HG03442 (cell line): ENCODE measurements at regions not wholly inside any gene's neighbourhood (a gene's known extent, or its start where the extent isn't known, plus 50 kb on each side); places are given as distances from the start of the nearest gene placed in this dataset.

Experiments
- ATAC-seq: cut with Tn5 transposase; IDR thresholded peaks from one replicate; pipeline ENCODE4 v1.9.1; 2021; ENCODE audit warnings: mild to moderate bottlenecking, moderate library complexity; ENCODE audit not compliant: unreplicated experiment

DNA sequence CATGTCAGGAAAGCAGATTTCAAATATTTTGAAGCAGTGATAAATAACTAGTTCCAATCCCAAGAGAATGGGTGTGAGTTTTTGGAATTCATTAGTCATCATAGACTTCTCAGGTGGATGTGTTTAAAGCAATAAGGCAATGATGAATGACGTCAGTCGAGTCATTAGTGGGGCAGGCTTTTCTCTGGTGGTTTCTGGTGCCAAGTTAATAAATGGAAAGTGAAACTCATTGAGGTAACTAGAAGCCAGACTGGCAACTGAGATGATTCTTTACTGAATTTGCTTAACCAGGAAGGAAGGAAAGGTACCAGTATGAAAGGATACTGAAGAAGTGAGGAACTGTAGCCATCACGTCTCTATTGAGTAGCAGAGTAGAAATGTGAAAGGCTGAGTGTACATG, 311.0 kb downstream of the GPAM start:
- ATAC-seq, result no peak

DNA sequence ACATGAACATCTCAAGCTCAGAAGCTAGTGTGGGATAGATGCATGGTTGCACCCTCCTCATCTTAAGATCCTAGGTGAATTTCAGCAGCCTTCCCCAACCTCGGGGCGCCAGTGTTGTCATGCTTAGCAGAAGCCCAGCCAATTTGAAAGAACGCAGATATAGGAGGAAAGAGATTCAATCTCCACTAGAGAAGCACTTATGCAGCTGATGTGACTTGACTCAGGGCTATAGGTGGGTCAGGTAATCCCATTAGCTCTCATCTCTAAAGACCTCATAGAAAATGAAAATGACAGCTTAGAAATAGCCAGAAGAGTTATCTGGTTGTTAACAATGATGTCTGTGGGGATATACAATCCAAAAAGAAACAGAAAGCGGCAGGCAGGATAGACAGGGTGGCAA, 310.5 kb downstream of the GPAM start:
- no peak for ATAC-seq

DNA sequence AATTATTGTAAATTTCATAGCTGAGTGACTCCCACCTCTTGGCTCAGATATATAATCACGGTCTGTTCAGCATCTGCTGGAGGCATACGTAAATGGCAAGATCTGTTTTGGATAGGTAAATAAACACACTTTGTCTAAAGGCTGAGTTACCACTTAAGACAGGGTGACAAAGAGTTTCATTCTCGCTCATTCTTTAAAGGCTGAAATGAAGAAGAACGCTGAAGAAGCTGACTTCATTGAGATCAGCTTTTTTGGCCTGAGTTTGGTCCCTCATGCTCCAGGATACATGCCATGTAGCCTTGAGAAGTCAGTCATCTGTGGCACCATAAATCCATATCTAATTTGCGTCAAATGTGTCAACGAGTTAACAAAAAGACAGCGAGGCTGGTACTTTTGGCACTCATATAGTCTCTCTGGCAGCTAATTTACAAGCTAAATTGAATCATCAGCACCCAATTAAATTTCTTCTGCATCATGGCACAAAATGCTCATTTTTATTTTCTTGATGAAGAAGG, 309.9 kb downstream of the GPAM start:
- no peak for ATAC-seq

- no peak for ATAC-seq
These were observed 309.0 kb downstream of the GPAM start for GRCh38 chr10:111874576-111874975.

GRCh38 chr10:111875725-111876124, 307.8 kb downstream of the GPAM start:
- no peak for ATAC-seq

GRCh38 chr10:111877258-111877657, 306.3 kb downstream of the GPAM start:
- ATAC-seq, result no peak

- ATAC-seq, result no peak
These were observed 303.6 kb downstream of the GPAM start for GRCh38 chr10:111879969-111880368.

GRCh38 chr10:111885046-111885445, 298.5 kb downstream of the GPAM start:
- ATAC-seq, result no peak

DNA sequence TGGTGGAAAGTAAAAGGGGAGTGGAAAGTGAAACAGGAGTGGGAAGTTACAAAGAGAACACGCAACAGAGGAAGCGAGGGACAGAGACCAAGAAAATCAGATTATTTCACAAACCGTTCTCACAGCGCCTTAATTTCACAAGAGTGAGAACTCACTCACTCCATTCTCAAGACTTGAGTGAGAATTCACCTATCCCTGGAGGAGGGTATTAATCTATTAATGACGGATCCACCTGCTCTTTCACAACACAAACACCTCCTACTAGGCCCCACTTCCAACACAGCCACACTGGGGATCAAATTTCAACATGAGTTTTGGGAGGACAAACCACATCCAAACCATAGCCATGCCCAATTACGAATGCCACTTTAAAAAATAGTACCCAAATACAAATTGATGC, 297.6 kb downstream of the GPAM start:
- no peak for ATAC-seq

GRCh38 chr10:111887266-111887665, 296.3 kb downstream of the GPAM start:
- no peak for ATAC-seq

GRCh38 chr10:111890046-111890445, 293.5 kb downstream of the GPAM start:
- ATAC-seq, result no peak

DNA sequence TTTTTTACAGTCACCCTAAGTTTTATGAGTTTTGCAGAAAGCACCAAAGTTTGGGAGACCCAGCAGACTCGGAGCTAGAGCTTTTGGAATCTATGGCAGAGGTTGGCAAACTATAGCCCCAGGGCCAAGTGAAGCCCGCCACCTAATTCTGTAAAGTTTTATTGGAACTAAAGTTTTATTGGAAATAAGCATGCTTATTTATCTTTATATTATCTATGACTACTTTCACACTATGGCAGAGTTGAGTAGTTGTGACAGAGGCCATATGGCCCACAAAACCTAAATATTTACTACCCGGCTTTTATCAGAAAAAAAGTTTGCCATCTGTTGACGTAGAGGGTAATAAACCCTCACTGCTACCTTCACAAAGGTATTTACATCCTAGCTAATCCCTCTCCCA, 267.6 kb downstream of the GPAM start:
- no peak for ATAC-seq

DNA sequence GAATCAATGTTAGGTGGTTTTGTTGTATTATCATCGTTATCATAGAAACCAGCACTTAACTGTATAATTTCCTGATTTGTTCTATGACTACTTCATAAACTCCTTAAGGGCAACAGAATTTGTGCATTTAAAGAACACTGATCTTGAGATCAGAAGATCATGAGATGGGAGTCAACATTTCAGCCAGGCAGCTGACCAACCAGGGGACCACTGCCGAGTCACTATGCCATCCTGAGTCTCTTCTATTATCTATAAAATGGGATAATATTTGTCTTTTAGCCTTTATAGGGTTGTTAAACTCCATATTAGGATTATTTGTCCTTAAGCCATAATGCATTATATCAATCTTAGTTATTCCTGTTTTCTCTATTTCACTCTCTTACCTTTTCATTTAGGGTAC, 261.7 kb downstream of the GPAM start:
- ATAC-seq, result no peak

- no peak for ATAC-seq
These were observed 260.5 kb downstream of the GPAM start for GRCh38 chr10:111923032-111923431.

DNA sequence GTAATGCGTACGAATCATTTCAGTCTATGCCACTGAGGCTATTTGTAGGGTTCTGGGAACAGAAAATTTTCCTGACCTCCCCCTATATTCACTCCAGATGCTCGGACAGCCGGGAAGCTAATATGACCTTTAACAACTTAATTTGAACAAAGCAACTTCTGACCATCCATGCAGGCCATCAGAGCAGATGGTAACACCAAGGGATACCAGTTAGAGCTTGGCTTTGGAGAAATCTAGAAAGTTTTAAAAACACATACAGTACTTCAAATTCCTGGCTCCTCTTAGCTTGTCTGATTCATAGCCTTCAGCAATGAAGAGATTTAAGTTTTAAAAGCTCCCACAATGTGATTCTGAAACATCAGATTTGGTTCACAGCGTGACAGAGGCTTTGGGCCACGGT, 257.3 kb downstream of the GPAM start:
- no peak for ATAC-seq

GRCh38 chr10:111933937-111934336, 249.6 kb downstream of the GPAM start:
- ATAC-seq, result no peak

DNA sequence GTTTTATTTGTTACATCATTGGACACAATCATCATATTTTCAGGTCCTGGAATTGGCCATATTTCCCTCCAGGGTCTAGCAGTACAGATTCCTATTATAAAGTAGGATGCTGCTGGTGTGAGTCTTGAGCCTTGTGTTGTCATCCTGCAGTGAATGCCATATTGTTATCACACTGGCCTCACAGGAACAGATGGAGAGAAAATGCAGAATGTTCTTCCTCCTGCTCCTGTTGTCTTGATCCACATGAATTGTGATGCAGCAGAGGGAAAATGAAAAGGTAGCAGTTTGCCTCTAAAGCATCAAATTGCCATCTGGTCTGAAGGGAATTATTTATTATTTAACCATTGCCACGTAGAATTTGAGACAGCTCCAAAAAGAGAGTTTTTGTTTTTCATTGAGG, 248.6 kb downstream of the GPAM start:
- ATAC-seq, result no peak

DNA sequence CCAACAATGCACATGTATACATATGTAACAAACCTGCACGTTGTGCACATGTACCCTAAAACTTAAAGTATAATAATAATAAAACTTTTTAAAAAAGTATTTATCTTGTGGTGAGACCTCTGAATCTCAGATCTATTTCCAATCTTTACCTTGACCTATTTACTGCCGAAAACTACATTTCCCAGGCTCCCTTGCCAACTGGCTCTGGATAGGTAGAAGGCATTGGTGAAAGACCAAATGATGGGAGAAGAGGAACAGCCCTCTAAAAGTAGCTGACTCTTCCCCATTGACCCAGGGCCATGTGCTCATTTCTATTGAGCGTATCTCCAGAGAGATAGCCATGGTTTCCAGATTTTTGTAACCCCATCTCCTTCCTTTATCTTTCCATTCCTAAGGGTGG, 247.4 kb downstream of the GPAM start:
- ATAC-seq, result no peak

GRCh38 chr10:111944331-111944730, 239.2 kb downstream of the GPAM start:
- no peak for ATAC-seq

GRCh38 chr10:111953949-111954348, 229.6 kb downstream of the GPAM start:
- no peak for ATAC-seq

DNA sequence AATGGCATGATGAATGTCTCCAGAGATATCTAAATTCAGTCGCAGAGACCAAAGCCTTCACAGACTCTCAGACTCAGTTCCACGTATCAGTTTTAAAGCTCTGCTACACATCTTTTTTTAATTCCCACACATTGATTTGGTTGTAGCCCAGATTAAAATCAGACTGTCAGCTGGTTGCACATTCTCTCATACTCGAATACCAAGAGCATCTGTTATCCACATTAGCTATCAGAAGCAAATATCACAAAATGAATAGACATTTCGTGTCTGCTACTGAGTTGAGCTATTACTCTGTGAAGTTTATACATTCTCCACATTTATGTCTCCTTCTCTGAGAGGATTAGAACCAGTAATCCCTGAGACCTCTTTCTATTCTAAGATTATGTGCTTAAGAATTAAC, 229.2 kb downstream of the GPAM start:
- no peak for ATAC-seq

- no peak for ATAC-seq
These were observed 226.7 kb downstream of the GPAM start for GRCh38 chr10:111956841-111957240.

DNA sequence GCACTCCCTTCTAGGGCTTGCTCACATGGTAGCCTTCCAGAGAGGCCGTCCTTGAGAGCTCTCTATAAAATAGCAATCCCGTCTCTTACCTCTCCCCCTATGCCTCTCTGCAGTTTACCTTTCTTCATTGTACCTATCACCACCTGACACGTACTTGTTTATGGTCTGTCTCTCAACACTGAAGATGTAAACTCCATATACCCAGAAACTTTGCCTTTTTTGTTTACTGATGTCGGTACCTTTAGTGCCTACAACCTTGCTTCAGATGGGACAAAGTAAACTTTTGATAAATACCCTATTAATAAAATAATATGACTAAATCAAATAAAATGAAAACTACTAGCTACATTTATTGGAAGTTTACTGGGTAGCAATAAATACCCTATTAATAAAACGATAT, 220.6 kb downstream of the GPAM start:
- no peak for ATAC-seq

DNA sequence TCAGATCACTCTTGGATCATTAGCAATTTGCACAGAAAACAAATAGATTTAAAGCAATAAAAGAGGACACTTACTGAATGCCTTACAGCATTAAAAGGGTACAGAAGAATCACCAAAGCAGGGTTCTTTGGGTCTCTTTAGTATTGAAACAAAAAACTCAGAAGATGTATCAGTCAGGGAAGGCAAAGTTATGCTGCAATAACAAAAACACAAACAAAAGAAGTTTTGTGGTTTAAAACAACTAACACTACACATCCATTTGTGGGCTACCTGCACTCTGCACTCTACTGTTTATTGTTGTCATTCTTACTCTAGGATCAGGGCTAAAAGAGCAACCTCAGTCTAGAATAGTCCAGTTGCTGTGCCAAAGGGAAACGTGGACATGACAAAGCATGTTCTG, 216.4 kb downstream of the GPAM start:
- ATAC-seq, result no peak
